ENCODE measurements at regions not wholly inside any gene's neighbourhood (a gene's known extent, or its start where the extent isn't known, plus 50 kb on each side); places are given as distances from the start of the nearest gene placed in this dataset.
"Not testable (repeated sequence)": the region's sequence is repeated elsewhere in the genome, so short reads cannot be mapped to it uniquely, and the experiment has no call there.

DNA sequence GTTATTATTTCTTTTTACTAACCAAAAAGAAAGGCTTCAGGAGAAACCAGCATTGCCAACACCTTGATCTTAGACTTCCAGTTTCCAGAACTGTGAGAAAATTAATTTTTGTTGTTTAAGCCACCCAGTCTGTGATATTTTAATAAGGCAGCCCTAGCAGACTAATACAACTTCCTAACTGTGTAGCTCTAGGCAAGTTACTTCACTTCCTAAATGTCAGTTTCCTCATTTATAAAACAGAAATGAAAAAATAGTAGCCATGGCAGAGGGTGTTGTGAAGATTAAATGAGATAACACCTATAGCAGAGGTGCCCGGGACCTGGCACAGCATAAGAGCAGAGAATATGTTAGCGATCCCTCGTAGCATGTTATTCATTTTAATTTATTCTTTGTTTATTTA lies 66.6 kb upstream of the HAND1 start:
- no peak for DNase-seq (ENCODE audit: low spot score)

DNA sequence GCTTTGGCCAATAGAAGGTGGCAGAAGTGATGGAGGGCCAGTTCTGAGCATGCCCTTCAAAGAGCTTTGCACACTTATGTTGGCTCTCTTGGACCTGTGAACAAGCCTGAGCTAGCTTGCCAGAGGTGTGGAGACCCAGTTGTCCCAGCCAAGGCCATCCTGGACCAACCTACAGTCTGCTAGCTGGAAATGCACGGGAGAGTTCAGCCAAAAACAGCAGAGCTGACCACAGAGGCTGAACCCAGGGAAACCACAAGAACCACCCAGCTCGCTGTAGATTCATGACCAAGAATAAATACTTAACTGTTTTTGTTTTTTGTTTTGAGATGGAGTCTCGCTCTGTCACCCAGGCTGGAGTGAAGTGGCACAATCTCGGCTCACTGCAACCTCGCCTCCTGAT lies 65.4 kb upstream of the HAND1 start:
- DNase-seq (ENCODE audit: low spot score), result no peak

DNA sequence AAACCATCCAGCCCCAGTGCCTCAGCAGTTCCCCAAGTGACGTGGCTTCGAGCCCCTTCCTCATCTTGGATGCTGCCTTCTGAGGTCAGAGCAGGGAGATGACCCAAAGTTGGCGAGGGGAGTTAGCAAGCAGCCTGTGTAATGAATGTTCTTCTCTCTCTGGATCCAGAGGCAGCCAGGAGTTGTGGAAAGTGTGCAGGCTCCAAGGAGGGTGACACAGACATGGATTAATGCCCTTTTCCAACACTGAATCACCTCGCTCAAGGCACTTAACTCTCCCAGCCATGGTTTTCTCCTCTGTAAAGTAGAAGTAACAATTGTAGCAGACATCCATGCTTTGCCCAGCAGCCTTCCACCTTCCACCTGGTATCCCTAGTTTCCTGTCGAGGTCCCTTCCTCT lies 64.6 kb upstream of the HAND1 start:
- no peak for DNase-seq (ENCODE audit: low spot score)

DNA sequence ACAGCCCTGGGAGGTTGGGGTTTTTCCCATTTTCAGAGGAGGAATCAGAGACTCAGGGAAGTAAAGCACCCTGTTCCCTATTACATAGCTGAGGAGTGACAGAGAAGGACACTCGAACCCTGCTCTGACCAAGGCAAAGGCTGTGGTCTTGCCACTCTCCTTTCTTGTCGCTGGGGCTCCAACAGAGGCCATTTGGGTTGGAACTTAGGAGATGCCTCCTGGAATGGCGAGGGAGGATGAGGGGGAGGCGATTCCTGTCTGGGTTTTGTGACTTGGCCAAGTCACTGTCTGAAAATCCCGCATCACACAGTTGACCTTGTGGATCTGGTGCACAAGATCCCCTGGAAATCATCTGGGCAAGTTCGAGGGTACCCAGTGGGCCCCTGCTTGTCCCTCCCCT lies 64.0 kb upstream of the HAND1 start:
- no peak for DNase-seq (ENCODE audit: low spot score)

DNA sequence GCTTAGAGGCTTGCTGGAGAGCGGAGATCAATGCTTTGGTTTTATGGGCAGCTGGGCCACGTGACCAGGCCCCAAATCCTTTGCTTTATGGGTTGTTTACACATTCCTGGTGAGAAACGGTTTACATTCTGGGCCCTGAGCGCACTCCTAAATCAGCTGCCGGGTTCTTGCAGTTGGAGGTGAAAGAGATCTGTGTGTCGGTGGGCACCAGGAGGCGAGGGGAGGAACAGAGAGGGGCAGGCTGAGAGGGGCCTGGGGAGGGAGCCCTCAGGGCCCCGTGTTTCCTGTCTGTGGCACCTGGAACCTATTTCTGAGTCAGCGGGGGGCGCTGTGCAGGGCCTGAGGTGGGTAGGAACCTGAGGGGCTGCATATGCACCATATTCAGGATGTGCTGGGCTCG lies 63.5 kb upstream of the HAND1 start:
- DNase-seq (ENCODE audit: low spot score), result no peak

DNA sequence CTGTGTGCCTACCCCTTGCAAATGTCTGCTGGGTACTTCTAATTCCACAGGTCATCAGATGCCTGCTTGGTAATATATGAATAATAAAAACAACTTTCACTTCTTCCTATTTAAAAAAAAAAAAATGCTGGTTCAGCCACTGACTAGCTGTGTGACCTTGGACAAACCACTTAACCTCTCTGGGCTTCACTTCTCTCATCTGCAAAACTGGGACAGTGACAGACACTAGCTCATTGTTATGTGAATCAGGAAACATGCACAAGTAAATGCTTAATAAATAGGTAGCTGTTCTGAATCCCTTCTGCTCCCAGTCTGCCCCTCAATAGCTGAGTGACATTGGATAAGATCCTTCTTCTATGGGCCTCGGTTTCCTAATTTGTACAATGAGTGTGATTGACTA lies 62.6 kb upstream of the HAND1 start:
- DNase-seq (ENCODE audit: low spot score), result no peak

DNA sequence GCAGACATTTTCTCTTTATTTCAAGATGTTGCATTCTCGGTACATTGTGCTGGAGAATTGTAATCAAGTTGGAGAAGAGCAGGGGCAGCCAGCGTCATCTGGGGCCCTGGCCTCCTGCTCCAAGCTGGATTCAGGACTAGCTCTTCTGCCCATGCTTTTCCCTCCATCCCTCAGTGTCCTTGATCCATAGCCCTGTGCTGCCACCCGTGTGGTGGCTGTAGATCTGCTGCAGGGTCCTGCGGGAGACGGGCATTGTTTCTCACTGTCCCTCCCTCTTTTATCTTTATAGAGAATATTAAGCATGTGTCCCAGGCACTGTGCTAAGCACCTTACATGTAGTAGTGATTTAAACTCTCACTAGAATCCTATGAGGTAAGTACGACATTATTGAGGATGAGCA lies 60.5 kb upstream of the HAND1 start:
- no peak for DNase-seq (ENCODE audit: low spot score)

DNA sequence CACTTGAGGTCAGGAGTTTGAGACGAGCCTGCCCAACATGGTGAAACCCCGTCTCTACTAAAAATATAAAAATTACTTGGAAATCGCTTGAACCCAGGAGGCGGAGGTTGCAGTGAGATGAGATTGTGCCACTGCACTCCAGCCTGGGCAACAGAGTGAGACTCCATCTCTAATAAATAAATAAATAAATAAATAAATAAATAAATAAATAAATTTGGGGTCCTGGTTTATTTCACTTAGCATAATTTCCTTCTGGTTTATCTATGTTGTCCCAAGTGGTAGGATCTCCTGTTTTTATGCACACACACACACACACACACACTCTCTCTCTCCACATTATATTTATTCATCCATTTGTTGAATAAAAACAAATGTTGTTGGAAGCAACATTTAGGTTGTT lies 58.4 kb upstream of the HAND1 start:
- not testable (repeated sequence) for DNase-seq (ENCODE audit: low spot score)

DNA sequence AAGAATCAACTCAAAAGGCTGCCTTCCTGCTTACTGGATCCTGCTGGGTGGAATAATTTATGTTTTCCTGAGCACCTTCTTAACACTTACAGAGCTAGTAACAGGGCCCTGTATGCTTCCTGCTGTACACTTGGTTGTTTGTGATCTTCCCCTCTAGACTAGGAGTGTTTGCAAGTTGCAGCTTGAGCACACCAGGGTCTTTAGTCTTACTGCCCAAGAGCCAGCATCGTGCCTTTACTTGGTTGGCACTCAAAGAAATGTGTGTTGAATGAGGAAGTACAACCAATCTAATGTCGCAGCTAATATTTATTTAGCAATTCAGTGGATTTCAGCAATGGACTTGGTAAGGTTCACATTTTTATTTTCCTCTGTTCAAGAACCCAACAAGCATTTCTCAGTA lies 57.5 kb upstream of the HAND1 start:
- no peak for DNase-seq (ENCODE audit: low spot score)

DNA sequence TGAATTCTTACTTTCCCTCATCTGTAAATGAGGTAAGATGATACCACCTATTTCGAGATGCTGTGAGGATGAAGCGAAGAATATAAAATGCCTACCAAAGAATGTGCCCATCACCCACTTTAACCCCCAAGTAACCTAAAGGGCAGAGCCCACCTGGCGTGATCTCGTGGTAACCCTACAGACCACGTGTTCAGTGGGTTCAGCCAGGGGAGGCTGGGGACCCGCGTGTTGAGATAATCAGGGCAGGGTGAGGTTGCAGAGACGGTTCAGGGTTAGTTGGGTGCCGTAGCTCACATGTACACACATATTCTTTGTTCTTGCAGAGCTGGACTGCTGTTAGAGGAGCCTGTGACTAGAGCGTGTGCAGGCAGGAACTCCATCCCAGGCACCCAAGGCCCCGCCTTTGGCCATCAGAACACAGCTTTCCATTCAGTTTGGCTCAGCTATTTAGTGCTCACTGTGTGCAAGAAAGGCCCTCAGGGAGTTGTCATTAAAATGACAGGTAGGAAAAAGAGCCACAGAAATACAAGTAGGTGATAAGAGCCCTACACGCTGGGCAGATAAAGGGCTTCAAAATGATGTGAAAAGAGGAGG lies 56.5 kb upstream of the HAND1 start:
- no peak for DNase-seq (ENCODE audit: low spot score)

DNA sequence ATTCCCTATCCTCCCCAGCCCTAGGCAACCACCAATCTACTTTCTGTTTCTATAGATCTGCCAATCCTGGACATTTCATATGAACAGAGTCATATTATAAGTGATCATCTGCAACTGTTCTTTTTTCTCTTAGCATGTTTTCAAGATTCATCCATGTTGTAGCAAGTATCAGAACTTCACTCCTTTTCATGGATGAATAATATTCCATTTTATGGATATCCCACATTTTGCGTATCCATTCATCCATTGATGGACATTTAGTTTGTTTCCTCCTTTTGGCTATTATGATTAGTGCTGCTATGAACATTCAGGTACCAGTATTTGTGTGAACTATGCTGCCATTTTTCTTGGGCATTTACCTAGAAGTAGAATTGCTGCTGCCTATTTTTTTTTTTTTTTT lies 51.3 kb upstream of the HAND1 start:
- DNase-seq (ENCODE audit: low spot score), result no peak

DNA sequence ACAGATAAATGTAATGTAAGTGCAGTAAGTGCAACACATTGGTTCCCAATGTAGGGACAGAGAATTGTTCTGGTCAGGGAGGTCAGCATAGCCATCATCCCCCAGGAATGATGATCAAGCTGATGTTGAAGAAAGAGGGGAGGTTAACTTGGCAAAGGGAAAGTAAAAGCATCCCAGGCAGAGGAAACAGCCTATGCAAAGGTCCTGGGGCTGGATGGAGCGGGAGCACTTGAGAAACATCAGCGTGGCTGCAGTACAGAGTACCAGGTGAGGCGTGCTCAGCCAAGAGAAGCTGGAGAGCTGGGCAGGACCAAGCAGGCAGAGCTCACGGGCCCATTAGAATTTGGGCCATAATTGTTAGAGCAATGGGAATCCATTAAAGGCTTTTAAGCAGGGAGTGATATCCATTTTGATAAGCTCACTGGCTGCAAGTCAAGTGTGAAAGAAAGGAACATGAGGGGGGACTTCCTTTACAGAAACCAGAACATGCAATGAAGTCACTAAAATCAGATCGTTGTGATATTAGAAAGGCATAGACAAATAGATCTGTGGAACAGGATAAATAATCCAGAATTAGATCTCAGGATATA lies 50.1 kb upstream of the HAND1 start:
- DNase-seq (ENCODE audit: low spot score), result no peak
